Endodermal cell (in vitro differentiated cells): ENCODE measurements at regions not wholly inside any gene's neighbourhood (a gene's known extent, or its start where the extent isn't known, plus 50 kb on each side); places are given as distances from the start of the nearest gene placed in this dataset.
"Not testable (repeated sequence)": the region's sequence is repeated elsewhere in the genome, so short reads cannot be mapped to it uniquely, and the experiment has no call there.

Experiments used
- DNase-seq: peaks from one replicate; pipeline ENCODE4 v3.0.0-alpha.2; 2017
- H3K27ac ChIP-seq: 2 replicates; pipeline ENCODE4 v1.5.1; 2013; ENCODE audit warnings: mild to moderate bottlenecking, low read depth, low read length, moderate library complexity
- H3K27me3 ChIP-seq: 2 replicates; pipeline ENCODE4 v1.6.1; 2013; ENCODE audit warnings: mild to moderate bottlenecking, low read length, moderate library complexity; ENCODE audit not compliant: insufficient read depth, control insufficient read depth, poor library complexity, severe bottlenecking
- H3K36me3 ChIP-seq: 2 replicates; pipeline ENCODE4 v1.7.0; 2013; ENCODE audit warnings: mild to moderate bottlenecking, low read length, moderate library complexity; ENCODE audit not compliant: control insufficient read depth, insufficient read depth
- H3K4me1 ChIP-seq: one replicate; pipeline ENCODE4 v1.7.0; 2013; ENCODE audit warnings: low read length; ENCODE audit not compliant: control insufficient read depth, insufficient read depth
- H3K4me3 ChIP-seq: 2 replicates; pipeline ENCODE4 v1.5.1; 2013; ENCODE audit warnings: mild to moderate bottlenecking, low read length, moderate library complexity
- H3K9ac ChIP-seq: 2 replicates; pipeline ENCODE4 v1.6.1; 2013; ENCODE audit warnings: mild to moderate bottlenecking, low read length, moderate library complexity; ENCODE audit not compliant: poor library complexity, severe bottlenecking; ENCODE audit errors: extremely low read depth
- H3K9me3 ChIP-seq: 2 replicates; pipeline ENCODE4 v1.6.1; 2013; ENCODE audit warnings: mild to moderate bottlenecking, low read length, moderate library complexity; ENCODE audit not compliant: control insufficient read depth
- H3K27ac Mint-ChIP-seq: 2 replicates; pipeline ENCODE4 v1.8.0; 2020; ENCODE audit warnings: mixed read lengths
- H3K27me3 Mint-ChIP-seq: 2 replicates; pipeline ENCODE4 v1.8.0; 2021; ENCODE audit warnings: mild to moderate bottlenecking, mixed read lengths; ENCODE audit not compliant: insufficient read depth
- H3K36me3 Mint-ChIP-seq: 2 replicates; pipeline ENCODE4 v1.8.0; 2020; ENCODE audit warnings: low read depth, mixed read lengths
- H3K4me1 Mint-ChIP-seq: 2 replicates; pipeline ENCODE4 v1.8.0; 2020; ENCODE audit warnings: mixed read lengths
- H3K4me3 Mint-ChIP-seq: 2 replicates; pipeline ENCODE4 v1.8.0; 2020; ENCODE audit warnings: mild to moderate bottlenecking, moderate library complexity, mixed read lengths
- H3K9me3 Mint-ChIP-seq: 2 replicates; pipeline ENCODE4 v1.8.0; 2020; ENCODE audit warnings: mild to moderate bottlenecking, mixed read lengths
- WGBS, 2 experiments: methylation state at CpG; one replicate each; pipeline versions ENCODE4 v1.1.5 to v1.1.7; 2013; ENCODE audit warnings: missing lambda C conversion rate in 2 of 2, mixed read lengths in 1 of 2; ENCODE audit not compliant: insufficient coverage in 1 of 2, insufficient read length in 1 of 2; 5-methylcytosine and 5-hydroxymethylcytosine counted together
- TF ChIP-seq, protein P1 (sequence below): fragments of 200-600 bp; sonication (generic); conservative IDR thresholded peaks from 2 replicates; pipeline ENCODE4 v1.5.0; 2021; ENCODE audit warnings: antibody characterized with exemption, mild to moderate bottlenecking

- no peaks in the 10 kb centered on the region for H3K36me3 ChIP-seq
- Mint-ChIP-seq H3K9me3 (no peaks in the 10 kb centered on the region), H3K27me3 (no peaks in the 10 kb centered on the region), H3K27ac (no peak overlapping the region), H3K4me3 (no peak overlapping the region), H3K4me1 (peaks cover 26% of the 10 kb centered on the region), H3K36me3 (no peaks in the 10 kb centered on the region)
- H3K4me1 ChIP-seq, result peaks cover 16% of the 10 kb centered on the region
- no peaks in the 10 kb centered on the region for H3K27me3 ChIP-seq
- no peak overlapping the region for H3K4me3 ChIP-seq
- H3K9me3 ChIP-seq, result no peaks in the 10 kb centered on the region
- TF ChIP-seq, protein P1, sequence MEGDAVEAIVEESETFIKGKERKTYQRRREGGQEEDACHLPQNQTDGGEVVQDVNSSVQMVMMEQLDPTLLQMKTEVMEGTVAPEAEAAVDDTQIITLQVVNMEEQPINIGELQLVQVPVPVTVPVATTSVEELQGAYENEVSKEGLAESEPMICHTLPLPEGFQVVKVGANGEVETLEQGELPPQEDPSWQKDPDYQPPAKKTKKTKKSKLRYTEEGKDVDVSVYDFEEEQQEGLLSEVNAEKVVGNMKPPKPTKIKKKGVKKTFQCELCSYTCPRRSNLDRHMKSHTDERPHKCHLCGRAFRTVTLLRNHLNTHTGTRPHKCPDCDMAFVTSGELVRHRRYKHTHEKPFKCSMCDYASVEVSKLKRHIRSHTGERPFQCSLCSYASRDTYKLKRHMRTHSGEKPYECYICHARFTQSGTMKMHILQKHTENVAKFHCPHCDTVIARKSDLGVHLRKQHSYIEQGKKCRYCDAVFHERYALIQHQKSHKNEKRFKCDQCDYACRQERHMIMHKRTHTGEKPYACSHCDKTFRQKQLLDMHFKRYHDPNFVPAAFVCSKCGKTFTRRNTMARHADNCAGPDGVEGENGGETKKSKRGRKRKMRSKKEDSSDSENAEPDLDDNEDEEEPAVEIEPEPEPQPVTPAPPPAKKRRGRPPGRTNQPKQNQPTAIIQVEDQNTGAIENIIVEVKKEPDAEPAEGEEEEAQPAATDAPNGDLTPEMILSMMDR, result no peak
- H3K9ac ChIP-seq, result no peak overlapping the region
- DNase-seq, result no peak
- WGBS, 2 experiments, result 78 to 86% methylated on average over 6 to 7 of the region's 7 CpGs
- H3K27ac ChIP-seq, result no peak overlapping the region
These were observed 523.9 kb downstream of the DMRTA1 start for GRCh38 chr9:22970434-22970975.

- peaks cover 6% of the 10 kb centered on the region for H3K4me1 Mint-ChIP-seq
- no peak overlapping the region for H3K4me3 Mint-ChIP-seq
- no peaks in the 10 kb centered on the region for H3K27me3 ChIP-seq
- WGBS, 2 experiments, result 100% methylated on average over 2 of the region's 3 CpGs; no CpG with 5 or more reads in 1 of the 2 experiments
- no peaks in the 10 kb centered on the region for H3K9me3 Mint-ChIP-seq
- no peaks in the 10 kb centered on the region for H3K36me3 Mint-ChIP-seq
- DNase-seq, result no peak
- no peaks in the 10 kb centered on the region for H3K27me3 Mint-ChIP-seq
- H3K36me3 ChIP-seq, result no peaks in the 10 kb centered on the region
- H3K9ac ChIP-seq, result no peak overlapping the region
- H3K27ac Mint-ChIP-seq, result no peak overlapping the region
- H3K27ac ChIP-seq, result no peak overlapping the region
- H3K9me3 ChIP-seq, result no peaks in the 10 kb centered on the region
- H3K4me1 ChIP-seq, result peaks cover 7% of the 10 kb centered on the region
- no peak overlapping the region for H3K4me3 ChIP-seq
- TF ChIP-seq, protein P1, result no peak
These were observed 529.3 kb downstream of the DMRTA1 start for GRCh38 chr9:22975951-22976350.

DNA sequence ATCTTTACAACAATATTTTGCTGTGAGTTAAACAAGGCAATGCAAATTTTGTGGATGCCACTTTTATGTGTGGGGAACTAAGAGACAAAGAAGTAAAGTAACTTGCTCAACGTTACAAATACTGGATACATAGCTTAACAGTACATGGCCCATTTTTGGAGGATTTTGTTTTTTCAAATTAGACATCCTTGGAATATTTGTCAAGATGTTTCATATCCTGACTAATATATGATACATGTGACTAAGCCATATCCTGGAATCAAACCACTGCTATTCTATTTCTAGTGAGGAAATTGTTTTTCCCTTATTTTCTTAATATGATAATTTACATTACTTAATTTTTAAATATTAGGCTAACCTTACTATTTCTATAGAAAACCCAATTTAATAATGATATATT lies 529.8 kb downstream of the DMRTA1 start:
- H3K9me3 ChIP-seq, result no peaks in the 10 kb centered on the region

DNA sequence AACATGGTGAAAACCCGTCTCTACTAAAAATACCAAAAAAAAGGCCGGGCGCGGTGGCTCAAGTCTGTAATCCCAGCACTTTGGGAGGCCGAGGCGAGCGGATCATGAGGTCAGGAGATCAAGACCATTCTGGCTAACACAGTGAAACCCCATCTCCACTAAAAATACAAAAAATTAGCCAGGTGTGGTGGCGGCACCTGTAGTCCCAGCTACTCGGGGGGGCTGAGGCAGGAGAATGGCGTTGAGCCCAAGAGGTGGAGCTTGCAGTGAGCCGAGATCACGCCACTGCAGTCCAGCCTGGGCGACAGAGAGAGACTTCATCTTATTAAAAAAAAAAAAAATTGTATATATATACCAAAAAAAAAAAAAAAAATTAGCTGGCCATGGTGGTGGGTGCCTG lies 533.8 kb downstream of the DMRTA1 start:
- H3K27me3 ChIP-seq, H3K9me3 ChIP-seq, H3K36me3 ChIP-seq, H3K27me3 Mint-ChIP-seq, H3K9me3 Mint-ChIP-seq, H3K27ac ChIP-seq, DNase-seq, H3K36me3 Mint-ChIP-seq, H3K4me3 Mint-ChIP-seq, H3K27ac Mint-ChIP-seq, H3K4me3 ChIP-seq, H3K4me1 Mint-ChIP-seq, H3K4me1 ChIP-seq, H3K9ac ChIP-seq: not testable (repeated sequence)
- 89 to 95% methylated on average over 4 to 11 of the region's 13 CpGs for WGBS, 2 experiments

More for the DNA sequence above, 529.8 kb downstream of the DMRTA1 start:
- Mint-ChIP-seq H3K27me3 (no peaks in the 10 kb centered on the region), H3K36me3 (no peaks in the 10 kb centered on the region), H3K4me3 (no peak overlapping the region), H3K4me1 (peaks cover 6% of the 10 kb centered on the region), H3K9me3 (no peaks in the 10 kb centered on the region), H3K27ac (no peak overlapping the region)
- 100% methylated on average over 1 of the region's 1 CpG; no CpG with 5 or more reads in 1 of the 2 experiments for WGBS, 2 experiments
- Histone ChIP-seq H3K27ac (no peak overlapping the region), H3K4me3 (no peak overlapping the region), H3K4me1 (peaks cover 7% of the 10 kb centered on the region), H3K9ac (no peak overlapping the region), H3K27me3 (no peaks in the 10 kb centered on the region), H3K36me3 (no peaks in the 10 kb centered on the region)
- no peak for DNase-seq
- TF ChIP-seq, protein P1, result no peak
